GM18867 (cell line): ENCODE measurements at regions not wholly inside any gene's neighbourhood (a gene's known extent, or its start where the extent isn't known, plus 50 kb on each side); places are given as distances from the start of the nearest gene placed in this dataset.

ENCODE experiments used
- ATAC-seq: cut with Tn5 transposase; IDR thresholded peaks from one replicate; pipeline ENCODE4 v1.9.1; 2021; ENCODE audit warnings: mild to moderate bottlenecking, moderate library complexity; ENCODE audit not compliant: unreplicated experiment

DNA sequence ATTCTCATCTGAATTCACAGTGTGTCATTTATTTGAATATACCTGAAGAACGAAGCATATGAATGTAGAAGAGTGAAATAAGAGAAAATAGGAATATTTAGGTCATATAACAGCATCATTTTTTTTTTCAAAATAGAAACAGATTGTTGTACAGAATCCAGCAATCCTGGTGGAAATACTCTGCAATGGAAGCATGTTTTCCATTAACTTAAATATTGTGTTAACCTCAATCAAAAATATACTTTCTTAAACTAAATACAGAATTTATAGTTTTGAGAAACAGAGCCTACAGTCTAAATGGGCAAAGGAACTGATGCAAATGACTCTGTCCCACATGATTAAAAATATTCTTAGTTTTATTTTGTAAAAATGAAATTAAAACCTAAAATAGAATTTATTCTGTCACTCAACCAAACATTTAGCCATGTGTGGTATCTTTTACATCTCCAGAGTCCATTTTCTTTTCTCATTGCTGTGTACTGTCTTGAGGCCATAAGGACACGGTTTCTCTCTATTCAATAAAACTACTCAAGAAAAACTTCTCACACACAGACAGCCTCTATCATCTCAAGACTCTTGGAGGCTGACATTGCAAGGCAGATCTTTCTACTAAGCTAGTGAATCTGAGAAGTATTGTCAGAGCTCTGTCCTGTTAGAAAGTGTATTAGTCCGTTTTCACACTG is 322.6 kb downstream of the LTN1 start:
- no peak for ATAC-seq

DNA sequence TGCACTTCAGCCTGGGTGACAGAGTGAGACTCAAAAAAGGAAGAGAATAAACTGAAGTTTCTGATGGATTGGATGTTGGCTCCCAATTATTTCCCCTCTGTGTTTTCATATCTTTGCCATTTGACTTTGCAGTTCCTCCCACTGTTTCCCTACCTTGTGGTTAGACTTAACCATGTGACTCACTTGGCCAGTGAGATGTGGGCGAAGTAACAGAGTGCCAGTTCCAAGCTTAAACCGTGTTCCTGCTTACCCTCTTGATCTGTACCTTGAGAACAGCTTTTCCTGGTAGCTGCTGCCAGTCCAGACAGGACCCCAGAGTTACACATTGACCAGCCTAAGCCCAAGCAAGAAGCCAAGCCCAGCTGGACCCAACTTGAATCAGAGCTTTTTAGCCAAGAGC is 323.4 kb downstream of the LTN1 start:
- ATAC-seq = no peak

DNA sequence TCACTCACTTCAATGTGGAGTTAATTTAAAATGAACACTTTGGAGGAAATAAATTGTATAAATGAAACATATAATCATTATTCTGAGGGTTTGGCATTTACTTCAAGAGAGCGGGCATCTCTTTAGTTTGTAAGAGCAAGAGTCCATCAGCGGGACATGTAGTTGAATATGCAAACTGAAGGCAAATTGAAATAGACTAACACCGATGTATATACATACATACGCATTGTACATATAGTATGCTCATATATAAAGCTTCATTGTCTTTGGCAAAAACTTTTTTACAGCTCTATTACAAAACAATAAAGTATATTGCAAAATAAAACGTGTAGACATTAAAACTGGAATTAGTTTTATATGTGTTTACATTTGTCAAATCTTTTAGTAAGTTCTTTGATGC is 328.9 kb downstream of the LTN1 start:
- no peak for ATAC-seq

DNA sequence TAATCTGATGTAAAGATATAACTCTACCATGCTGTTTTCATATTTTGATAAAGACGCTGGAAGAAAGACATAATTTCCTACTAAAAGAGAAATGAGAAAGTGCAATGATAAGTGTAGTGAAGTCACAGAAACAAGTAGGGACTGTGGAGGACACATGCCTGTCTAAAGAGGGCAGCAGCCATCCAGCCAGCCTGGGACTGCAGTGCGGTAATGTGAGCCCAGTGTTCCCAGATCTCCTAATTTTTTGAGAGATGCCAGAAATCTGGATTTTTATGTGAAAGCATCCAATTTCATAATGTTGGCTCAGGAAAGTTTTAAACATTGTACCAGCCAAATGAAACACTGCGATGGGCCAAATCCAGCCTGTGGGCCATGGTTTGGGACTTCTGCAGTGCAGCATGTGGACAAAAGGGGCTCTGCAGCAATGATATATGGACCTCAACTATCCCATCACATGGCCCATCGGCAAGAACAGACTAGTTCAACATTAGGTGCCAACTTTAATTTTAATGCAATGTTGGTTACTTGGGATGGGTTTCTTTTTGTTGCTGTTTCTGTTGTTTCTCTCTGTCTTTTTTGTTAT is 329.5 kb downstream of the LTN1 start:
- ATAC-seq = no peak

DNA sequence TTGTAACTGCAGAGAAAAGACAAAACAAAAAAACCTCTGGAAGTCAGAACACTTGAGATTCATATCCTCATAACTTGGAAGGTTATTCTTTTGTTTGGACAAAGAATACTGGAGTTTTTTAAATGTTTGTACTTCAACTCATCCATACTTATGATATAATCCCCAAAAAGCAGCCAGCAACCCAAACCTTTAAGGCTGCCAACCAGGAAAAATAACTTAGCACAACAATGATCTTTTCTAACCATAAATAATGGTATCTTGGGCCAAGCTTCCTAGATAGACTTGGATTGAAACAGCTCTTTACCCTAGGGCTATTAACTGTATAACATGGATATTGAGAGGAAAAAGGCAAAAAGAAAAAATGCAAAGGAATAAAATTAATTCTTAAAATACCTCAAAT is 335.1 kb downstream of the LTN1 start:
- ATAC-seq = no peak

DNA sequence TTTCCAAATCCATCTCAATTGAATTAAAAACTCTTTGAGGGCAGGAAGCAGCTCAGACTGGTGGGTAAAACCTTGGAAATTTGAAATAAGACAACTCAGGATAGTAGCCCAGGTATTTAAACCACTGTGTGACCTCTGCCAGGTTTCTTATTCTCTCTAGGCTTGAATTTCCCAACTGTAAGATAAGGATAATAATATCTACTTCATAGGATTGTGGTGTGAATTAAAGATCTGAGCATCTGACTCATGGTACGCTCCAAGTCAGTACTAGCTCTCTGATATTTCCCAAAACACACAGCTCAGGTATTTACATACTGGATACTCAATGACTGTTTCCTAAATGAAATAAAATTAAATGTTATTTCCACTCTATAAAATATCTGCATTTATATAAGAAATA is 337.2 kb downstream of the LTN1 start:
- ATAC-seq = no peak

DNA sequence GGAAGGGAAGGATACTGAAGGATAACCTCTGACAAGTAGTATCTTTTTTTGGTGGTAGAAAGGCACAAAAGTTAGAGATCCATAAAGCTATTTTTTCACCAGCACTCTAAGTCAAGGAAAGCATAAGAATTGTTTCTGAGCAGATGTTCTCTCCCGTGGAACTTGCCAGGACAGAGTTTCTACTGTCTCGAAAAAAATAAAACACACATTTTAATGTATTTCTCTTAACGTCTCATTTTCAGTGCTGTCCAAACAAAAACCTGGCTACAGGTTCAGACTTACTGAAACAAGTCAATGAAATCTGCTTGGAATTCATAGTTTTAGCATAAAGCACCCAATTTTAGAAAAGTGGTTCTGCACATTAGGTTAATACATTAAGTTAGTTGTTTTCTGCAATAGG is 338.3 kb downstream of the LTN1 start:
- no peak for ATAC-seq

DNA sequence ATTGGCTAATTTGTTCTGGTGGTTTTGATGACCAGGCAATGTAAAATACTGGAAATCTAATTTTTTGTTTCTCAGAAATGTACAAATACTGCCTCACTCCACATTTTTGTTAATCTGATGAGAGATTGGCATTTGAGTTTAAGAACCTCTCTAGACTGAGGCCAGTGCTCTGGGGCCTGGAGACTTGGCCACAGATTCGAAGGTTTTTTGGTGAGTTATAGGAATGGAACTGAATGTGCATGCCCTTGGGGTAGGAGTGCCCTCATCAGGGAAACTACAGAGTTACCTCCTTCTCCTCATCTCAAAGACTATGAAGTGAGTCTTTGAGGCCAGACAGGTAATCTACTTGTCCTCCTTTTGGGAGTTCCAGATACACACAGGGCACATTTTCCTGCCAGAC is 347.9 kb downstream of the LTN1 start:
- no peak for ATAC-seq

DNA sequence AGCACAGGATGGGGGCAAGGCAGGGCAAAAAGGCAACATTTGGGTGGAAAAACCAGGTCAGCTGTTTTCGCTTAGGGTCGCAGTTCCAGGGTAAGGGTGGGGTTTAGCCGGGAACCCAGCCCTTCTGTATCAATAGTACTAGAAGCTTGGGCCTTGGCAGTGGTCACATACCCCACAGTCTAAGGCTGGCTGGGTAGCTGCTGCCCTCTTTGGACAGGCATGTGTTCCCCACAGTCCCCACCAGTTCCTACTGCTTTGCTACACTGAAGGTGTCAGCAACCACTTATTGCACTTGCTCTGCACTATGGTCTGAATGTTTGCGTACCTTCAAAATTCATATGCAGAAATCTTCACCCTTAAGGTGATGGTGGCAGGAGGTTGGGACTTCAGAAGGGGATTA is 349.8 kb downstream of the LTN1 start:
- no peak for ATAC-seq

DNA sequence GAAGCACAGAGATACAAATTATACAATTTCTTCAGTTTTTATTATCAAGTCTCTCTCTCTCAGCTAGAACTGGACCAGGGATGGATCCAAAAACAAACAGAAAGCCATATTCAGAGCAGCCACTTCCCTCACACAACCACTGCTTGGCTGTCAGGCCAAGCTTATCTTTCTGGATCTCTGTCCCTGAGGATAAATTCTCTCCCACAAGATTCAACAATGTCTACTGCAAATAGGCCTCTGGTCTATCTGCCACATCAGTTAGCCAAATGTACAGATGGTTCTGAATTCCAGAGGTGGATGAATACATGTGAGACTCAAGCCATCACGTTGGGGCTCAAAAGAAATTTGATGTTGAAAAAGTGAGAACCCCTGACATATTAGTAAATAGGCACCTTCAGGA is 350.9 kb downstream of the LTN1 start:
- ATAC-seq = no peak

DNA sequence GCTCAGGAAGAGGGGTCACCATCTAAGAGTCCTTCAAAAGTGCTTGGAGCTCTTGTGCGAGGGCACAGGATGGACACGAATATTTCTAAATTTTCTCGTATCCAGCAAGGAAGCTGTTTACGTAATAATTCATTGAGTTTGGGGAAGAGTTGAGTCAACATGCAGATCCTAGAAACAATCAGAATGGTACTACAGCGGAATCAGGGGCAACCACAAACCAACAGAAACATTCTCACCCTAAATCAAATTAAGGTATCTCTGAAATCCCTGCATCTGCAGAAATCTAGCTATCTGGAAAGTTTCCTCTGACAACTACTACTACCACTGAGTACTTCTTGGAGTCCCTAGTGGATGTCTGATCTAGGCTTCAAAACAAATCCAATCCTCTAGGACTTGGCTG is 352.4 kb downstream of the LTN1 start:
- no peak for ATAC-seq

DNA sequence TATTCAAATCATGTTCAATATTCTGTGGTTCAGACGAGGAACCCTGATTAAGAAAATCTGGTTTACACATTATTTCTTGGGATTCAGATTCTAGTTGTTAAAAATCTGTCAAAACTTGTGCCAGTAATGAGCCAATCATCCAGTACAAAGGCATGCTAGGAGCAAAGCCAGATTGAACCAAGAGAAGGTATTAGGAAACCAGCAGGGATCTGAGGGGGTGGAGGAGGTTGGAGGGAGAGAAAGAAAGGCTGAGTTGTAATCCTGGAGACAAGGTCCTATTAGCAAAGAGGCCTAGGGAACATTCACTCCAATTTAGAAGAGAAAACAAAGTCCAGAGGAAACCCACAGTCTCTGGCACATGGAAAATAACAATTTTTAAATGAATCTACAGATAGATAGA is 352.9 kb downstream of the LTN1 start:
- no peak for ATAC-seq

DNA sequence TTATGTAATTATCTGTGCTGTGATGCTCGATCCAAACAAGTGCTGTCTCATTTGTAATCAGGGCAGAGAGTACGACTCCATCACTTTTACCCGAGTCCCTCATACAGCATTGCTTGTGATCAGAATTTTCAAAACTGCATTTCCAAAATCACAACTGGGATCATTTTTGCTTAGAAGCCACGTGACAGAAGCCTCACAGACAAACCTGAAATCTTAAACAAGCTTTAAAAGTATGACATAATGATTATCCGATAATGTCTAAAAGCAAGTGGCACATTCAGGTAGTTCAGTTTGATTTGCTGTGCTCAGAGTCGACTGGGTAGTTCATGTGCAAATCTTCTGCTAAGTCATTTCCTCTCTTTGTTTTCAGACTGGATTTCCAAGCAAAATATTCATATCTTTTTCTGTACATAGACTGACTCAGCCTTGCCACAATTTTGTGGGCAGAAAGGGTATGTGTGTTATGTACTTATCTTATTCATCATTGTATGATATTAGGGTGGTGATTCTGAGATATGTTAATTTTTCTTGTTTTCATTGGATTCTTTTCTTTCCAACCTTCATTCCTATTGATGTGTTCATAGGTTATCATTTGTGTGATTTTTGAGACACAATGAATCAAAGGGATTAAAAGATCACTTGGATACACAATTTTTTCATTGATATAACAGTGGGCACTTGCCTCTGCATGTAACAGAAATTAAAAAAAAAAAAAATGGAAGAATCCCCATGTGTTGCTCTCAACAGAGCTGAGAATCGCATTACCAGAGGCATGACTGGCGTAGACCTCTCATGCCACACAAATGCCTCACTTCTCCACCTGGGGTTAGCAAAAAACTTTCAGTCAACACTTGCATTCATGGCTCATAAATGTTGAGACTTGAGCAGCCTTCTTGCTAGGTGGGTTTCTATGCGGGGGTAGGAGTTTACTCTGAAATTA is 355.7 kb downstream of the LTN1 start:
- ATAC-seq = no peak

DNA sequence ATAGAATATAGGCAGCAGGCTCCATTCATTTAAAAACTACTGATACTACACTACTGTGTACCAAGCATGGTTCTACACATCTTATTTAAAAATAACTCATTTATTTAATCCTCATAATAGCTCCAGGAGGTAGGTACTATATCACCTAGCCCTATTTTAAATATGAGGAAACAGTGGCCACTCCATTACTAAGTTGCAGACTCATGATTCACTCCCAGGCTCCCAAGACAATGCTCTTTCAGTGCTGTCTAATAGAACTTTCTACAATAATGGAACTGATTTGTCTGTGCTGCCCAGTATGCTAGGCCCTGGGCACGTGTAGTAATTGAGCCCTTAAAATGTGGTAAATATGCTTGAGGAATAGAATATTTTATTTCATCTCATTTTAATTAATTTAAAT is 357.1 kb downstream of the LTN1 start:
- ATAC-seq = no peak

DNA sequence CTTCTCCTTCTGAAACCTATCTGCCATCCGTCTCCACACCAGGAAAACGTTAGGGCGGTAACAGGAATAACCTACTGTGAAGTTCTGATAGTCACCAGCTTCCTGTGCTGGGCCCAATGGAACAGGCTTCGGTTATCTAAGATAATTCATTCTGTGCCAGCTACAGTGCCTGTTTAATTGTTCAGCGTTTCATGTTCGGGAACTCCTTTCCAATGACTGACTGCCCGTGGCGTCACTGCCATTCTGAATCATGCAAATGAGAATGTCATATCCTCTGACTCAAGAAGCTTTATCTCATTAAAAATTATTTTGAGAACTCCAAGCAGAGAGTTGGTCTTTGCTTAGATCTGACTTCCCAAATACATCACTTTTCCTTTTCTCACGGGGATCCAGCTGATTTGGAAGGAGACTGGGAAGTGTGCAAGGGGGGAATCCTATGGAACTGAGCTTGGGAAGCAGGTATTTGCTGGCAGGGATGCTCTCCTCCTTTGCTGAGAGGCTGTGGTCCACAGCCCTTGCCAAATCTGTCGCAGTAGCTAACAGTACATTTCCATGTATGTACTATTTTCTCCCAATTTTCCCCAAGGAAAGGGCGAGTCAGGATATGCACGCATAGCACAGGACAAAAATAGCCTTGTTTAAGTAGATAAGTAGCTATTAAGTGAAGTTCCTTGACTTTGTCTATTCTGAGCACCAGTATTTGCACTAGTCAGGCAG is 358.7 kb downstream of the LTN1 start:
- no peak for ATAC-seq

DNA sequence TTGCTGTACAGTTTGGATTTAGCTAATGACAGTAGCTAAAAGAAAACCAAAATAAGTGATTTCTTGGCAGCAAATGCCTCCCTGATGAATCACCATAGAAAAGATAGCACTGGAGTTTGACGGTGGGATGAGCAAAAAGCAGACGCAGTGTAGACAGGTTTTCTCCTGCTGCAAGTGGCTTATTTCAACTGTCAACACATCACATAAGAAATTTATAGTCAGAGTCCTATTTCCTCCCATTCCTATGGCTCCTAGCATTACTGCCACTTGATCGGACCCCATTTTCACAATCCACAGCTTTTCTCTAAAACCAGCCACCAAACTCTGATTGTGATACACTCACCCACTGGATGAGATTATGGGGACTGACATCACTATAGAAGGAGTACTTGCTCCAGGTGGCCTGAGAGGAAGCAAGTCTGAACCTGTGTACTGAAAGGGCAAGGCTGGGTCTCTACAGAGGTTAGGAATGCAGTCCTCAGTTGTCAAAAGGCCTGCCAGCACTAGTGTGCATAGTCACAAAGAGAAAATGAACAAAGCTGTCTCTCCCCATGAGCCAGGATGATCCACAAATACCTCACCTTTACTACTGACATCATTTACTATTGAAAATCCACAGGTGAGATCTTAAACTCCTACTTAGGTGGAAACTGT is 359.8 kb downstream of the LTN1 start:
- no peak for ATAC-seq

DNA sequence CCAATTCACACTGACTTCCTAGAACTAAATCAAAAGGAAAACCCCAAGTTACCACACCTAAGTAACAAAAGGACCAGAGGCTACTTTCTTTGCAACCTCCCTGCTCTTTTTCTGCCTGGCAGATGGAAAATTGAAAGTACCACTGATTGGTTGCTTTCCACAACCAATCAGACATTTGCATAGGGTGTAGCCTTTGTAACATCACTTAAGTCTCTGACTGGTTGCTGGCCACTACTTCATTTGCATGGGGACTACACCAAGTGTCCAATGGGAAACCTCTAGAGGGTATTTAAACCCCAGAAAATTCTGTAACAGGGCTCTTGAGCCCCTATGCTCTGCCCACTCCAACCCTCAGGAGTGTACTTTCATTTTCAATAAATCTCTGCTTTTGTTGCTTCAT is 365.0 kb downstream of the LTN1 start:
- no peak for ATAC-seq

DNA sequence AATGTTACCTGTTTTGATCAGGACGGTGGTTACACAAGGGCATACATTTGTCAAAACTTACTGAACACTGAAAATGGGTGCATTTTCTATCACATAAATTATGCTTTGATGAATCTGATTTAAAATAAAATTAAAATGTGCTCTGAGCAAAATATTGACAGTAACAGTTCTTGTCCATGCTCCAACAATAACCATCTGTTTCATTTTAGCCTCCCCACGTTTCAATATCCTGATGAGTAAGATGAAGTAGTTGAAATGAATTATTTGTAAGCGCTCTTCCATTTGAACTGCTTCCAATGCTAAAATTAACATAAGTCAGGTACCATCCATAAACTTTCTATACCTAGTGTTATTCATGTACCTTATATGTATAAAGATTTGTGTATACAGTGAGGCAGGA is 365.4 kb downstream of the LTN1 start:
- ATAC-seq = no peak

DNA sequence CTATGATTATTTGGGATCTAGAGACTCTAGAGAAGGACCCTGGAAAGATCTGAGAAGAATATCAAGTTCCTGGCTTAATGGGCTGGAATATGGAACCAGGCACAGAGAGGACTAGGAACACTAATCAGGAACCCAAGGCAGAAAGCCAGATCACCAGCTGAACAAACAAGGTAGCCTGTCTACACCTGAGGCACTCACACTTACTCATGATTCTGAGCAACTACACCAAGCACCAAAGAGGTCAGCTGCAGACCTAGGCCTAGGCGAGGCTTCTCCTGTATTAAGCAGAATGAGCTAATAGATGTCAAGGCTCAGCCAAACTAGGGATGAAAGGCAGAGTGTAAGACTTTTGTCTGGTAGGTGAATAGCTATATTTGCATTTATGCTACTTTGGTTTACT is 368.1 kb downstream of the LTN1 start:
- no peak for ATAC-seq

DNA sequence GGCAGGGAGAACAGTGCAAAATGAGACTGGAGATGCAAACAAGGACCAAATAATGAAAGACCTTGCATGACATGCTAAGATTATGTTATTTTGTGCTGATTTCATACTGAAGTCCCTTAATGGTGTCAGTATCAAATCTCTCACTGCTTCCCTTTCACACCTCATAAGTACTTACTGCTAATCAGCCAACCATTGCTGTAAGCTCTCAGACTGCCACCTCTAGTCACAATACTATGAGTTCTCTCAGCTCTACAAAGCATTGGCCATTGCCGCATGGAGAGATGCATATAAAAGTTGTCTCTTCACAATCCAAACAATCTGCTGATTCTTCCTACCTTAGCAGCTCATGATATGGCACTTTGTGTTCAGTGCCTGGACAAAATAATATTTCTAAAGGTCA is 375.4 kb downstream of the LTN1 start:
- no peak for ATAC-seq

DNA sequence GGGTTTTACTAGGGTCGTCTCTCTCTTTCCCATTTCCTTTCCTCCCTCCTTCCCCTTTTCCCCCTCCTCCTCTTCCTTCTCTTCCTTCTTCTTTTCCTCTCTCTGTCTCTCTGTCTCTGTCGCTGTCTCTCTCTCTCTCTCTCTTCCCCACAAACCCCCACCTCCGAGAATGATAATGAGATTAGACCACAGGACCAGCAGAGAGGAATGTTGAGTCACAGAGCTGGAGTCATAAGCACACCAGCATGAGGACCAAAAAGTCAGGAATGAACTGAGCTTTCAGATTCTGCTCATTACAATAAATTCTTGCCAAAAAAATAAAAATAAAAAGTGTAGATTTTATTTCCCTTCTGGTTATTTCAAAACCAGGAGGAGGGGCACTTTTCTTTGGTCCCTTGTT is 377.4 kb downstream of the LTN1 start:
- no peak for ATAC-seq
